A549 (cell line): ENCODE measurements at regions not wholly inside any gene's neighbourhood (a gene's known extent, or its start where the extent isn't known, plus 50 kb on each side); places are given as distances from the start of the nearest gene placed in this dataset.
A peak's percentile ranks its signal among the peaks of the same experiment; 100 is the strongest.

Experiments used
- ATAC-seq, 2 experiments: fragments of 200-7000 bp in 1 of 2; fragments of >200 bp in 1 of 2; cut with Nextera tagmentation in 1 of 2; cut with Tn5 transposase in 1 of 2; 3 replicates each; pipeline versions ENCODE4 v1.8.0 to v1.9.1; 2018 to 2020; ENCODE audit warnings: mild to moderate bottlenecking in 1 of 2, moderate library complexity in 1 of 2
- CTCF ChIA-PET: fragments of 300-600 bp; sonication (Branson Sonifier 250); formaldehyde crosslinking; extraction: SDS; loops from one replicate; lab custom pipeline; 2021; ENCODE audit warnings: antibody characterized with exemption, inconsistent platforms; lab: Yijun Ruan, JAX
- POLR2A ChIA-PET: fragments of 350-600 bp; formaldehyde crosslinking; extraction: SDS; loops from one replicate; lab custom pipeline; 2021; ENCODE audit warnings: antibody characterized with exemption, inconsistent platforms; lab: Yijun Ruan, JAX
- DNase-seq, 2 experiments: peaks; one replicate each; pipeline versions ENCODE4 v3.0.0 to v3.0.0-alpha.2; 2011 to 2016; ENCODE audit warnings: low read depth in 1 of 2, low spot score in 1 of 2
- FAIRE-seq: peaks from 2 replicates; lab custom pipeline; 2011; peaks lifted over from hg19 to GRCh38; lab: Jason Lieb, UNC
- H3K27ac ChIP-seq, 2 experiments: fragments of >200 bp; sonication (Bioruptor Twin); formaldehyde crosslinking; 3 replicates each; pipeline ENCODE4 v1.5.1; 2016 to 2017
- H3K4me1 ChIP-seq: fragments of >200 bp; sonication (Bioruptor Twin); formaldehyde crosslinking; 3 replicates; pipeline ENCODE4 v1.6.1; 2016
- H3K4me2 ChIP-seq: fragments of >200 bp; sonication (Bioruptor Twin); formaldehyde crosslinking; 3 replicates; pipeline ENCODE4 v1.6.1; 2016
- H3K4me3 ChIP-seq: fragments of >200 bp; sonication (Bioruptor Twin); formaldehyde crosslinking; 3 replicates; pipeline ENCODE4 v1.5.1; 2016
- H3K9me3 ChIP-seq: fragments of >200 bp; sonication (Bioruptor Twin); formaldehyde crosslinking; 3 replicates; pipeline ENCODE4 v1.6.1; 2016
- FOSL2 ChIP-seq, 2 experiments: fragments of 450-650 bp in 1 of 2; fragments of >200 bp in 1 of 2; sonication (Bioruptor Twin) in 1 of 2; formaldehyde crosslinking; IDR thresholded peaks; 2 replicates each; pipeline versions ENCODE4 v1.5.0 to v1.6.1; 2016 to 2020; ENCODE audit warnings: mild to moderate bottlenecking in 1 of 2, moderate library complexity in 1 of 2
- GATA3 ChIP-seq: IDR thresholded peaks from 2 replicates; pipeline ENCODE4 v1.6.1; 2012; ENCODE audit warnings: borderline replicate concordance
- HES2 ChIP-seq: fragments of >200 bp; sonication (Bioruptor Twin); formaldehyde crosslinking; IDR thresholded peaks from 2 replicates; pipeline ENCODE4 v1.6.1; 2016
- HEYL ChIP-seq: fragments of 250-450 bp; sonication (Bioruptor Pico); IDR thresholded peaks from 2 replicates; pipeline ENCODE4 v1.8.0; 2021; ENCODE audit warnings: mild to moderate bottlenecking, moderate library complexity
- MAFK ChIP-seq: fragments of 450-650 bp; IDR thresholded peaks from 2 replicates; pipeline ENCODE4 v1.6.1; 2014; ENCODE audit not compliant: partially characterized antibody
- MAX ChIP-seq: IDR thresholded peaks from 2 replicates; pipeline ENCODE4 v1.6.1; 2012
- MYC ChIP-seq: IDR thresholded peaks from 2 replicates; pipeline ENCODE4 v1.6.1; 2012; ENCODE audit warnings: mild to moderate bottlenecking, inconsistent platforms, low read length, improper control_type of control experiment, borderline replicate concordance
- NFE2L2 ChIP-seq: fragments of 150-350 bp; conservative IDR thresholded peaks from 2 replicates; pipeline ENCODE4 v1.6.1; 2014; ENCODE audit warnings: low read length
- NR3C1 ChIP-seq: fragments of >200 bp; sonication (Bioruptor Twin); formaldehyde crosslinking; IDR thresholded peaks from 3 replicates; pipeline ENCODE4 v1.6.1; 2017
- POLR2AphosphoS2 ChIP-seq: conservative IDR thresholded peaks from 2 replicates; pipeline ENCODE4 v1.6.1; 2012; ENCODE audit warnings: low read length, improper control_type of control experiment, inconsistent platforms
- RAD21 ChIP-seq, 2 experiments: fragments of >200 bp in 1 of 2; sonication (Bioruptor Twin) in 1 of 2; formaldehyde crosslinking in 1 of 2; IDR thresholded peaks in 1 of 2; conservative IDR thresholded peaks in 1 of 2; 2 replicates in 1 of 2; 3 replicates in 1 of 2; pipeline ENCODE4 v1.6.1; 2012 to 2018; ENCODE audit warnings: inconsistent platforms in 1 of 2
- RARB ChIP-seq: fragments of 250-450 bp; sonication (Bioruptor Pico); IDR thresholded peaks from 2 replicates; pipeline ENCODE4 v1.8.0; 2021; ENCODE audit warnings: mild to moderate bottlenecking, moderate library complexity
- RCOR1 ChIP-seq: fragments of 150-350 bp; IDR thresholded peaks from 2 replicates; pipeline ENCODE4 v1.6.1; 2014; ENCODE audit warnings: antibody characterized with exemption, low read length, low read depth
- SMC3 ChIP-seq: fragments of >200 bp; sonication (Bioruptor Twin); formaldehyde crosslinking; IDR thresholded peaks from 3 replicates; pipeline ENCODE4 v1.6.1; 2018; ENCODE audit warnings: inconsistent platforms
- ZC3H11A ChIP-seq: fragments of 450-650 bp; IDR thresholded peaks from 2 replicates; pipeline ENCODE4 v1.6.1; 2014; ENCODE audit warnings: antibody characterized with exemption, mild to moderate bottlenecking
- ZFP36 ChIP-seq: fragments of 450-650 bp; IDR thresholded peaks from 2 replicates; pipeline ENCODE4 v1.6.1; 2014; ENCODE audit warnings: borderline replicate concordance; ENCODE audit not compliant: partially characterized antibody
- WGBS: methylation state at CpG from one replicate; pipeline ENCODE4 v1.1.6; 2017; ENCODE audit errors: missing lambda C conversion rate; 5-methylcytosine and 5-hydroxymethylcytosine counted together
- TF ChIP-seq, protein P1 (sequence below): fragments of 250-450 bp; sonication (Bioruptor Pico); IDR thresholded peaks from 2 replicates; pipeline ENCODE4 v1.5.0; 2020; ENCODE audit warnings: low read depth, mild to moderate bottlenecking, moderate library complexity
- TF ChIP-seq, protein P2 (sequence below): fragments of 200-600 bp; sonication (generic); IDR thresholded peaks from 2 replicates; pipeline ENCODE4 v1.6.1; 2016; ENCODE audit warnings: antibody characterized with exemption, mild to moderate bottlenecking, moderate library complexity

GRCh38 chr2:234202601-234203000, 152.1 kb downstream of the SPP2 start:
- POLR2A ChIA-PET, result interaction anchor here (1.0 to 1.4 kb wide), 5 partner anchors 39 to 295 kb away, joined by 3 to 9 read pairs (median 6); partner anchors contain the start of gene ARL4C
- ATAC-seq (no peak), FAIRE-seq (no peak), DNase-seq (no peak)
- WGBS, result 52% methylated on average over 2 of the region's 2 CpGs
- Histone ChIP-seq H3K4me1 (peaks cover 36% of the 10 kb centered on the region), H3K4me2 (peak overlapping the region; percentile 78), H3K9me3 (peaks cover 17% of the 10 kb centered on the region), H3K4me3 (0 out of 3 replicates have a peak overlapping the region, but pooled peaks have one; percentile 1), H3K27ac (peak overlapping the region; percentile 89 to 98)
- CTCF ChIA-PET, result interaction anchor here (0.8 to 3.7 kb wide), 6 partner anchors 8 to 298 kb away, joined by 3 to 15 read pairs (median 7); no protein-coding TSS in a partner anchor
- TF ChIP-seq ZC3H11A (peak; percentile 96), FOSL2 (IDR thresholded peaks at IDR 0.05) (no peak), FOSL2 (CRISPR knock-in tag; IDR thresholded peaks at IDR 0.05) (no peak)

DNA sequence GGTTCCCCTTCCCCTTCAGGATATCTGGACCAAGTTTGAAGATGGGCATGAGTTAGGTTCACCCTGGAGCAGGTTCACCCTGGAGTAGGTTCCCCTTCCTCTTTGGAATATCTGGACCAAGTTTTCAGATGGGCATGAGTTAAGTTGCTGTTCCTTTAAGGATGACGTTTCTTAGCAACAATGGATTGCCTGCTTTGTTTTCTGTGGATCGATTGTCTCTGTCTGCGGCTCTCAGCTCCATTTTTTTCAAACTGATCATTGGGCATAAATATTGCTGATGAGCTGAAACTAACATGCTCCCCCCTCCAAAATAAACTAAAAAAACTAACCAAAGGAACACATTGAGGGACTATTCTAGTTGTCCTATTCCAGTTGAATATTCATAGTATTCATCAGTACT, 149.5 kb downstream of the SPP2 start:
- POLR2A ChIA-PET, result no interaction called here
- ATAC-seq (no peak), FAIRE-seq (no peak), DNase-seq (no peak)
- Histone ChIP-seq H3K4me1 (peaks cover 29% of the 10 kb centered on the region), H3K4me3 (no peak overlapping the region), H3K4me2 (no peak overlapping the region), H3K9me3 (no peaks in the 10 kb centered on the region), H3K27ac (peak overlapping the region; percentile 43 to 68; a peak in 5 of 6 replicates)
- CTCF ChIA-PET, result interaction anchor here (0.6 to 1.6 kb wide), 4 partner anchors 10 to 223 kb away, joined by 3 to 6 read pairs (median 4); no protein-coding TSS in a partner anchor
- WGBS, result 61% methylated on average over 3 of the region's 3 CpGs
- TF ChIP-seq FOSL2 (IDR thresholded peaks at IDR 0.05) (no peak), FOSL2 (CRISPR knock-in tag; IDR thresholded peaks at IDR 0.05) (no peak), HES2 (no peak), ZFP36 (no peak), NFE2L2 (no peak), NR3C1 (no peak), RAD21 (conservative IDR thresholded peaks at IDR 0.05 in 1 of 2, IDR thresholded peaks at IDR 0.05 in 1 of 2) (no peak), SMC3 (no peak), POLR2AphosphoS2 (no peak), RARB (CRISPR knock-in tag) (no peak), ZC3H11A (no peak), RCOR1 (no peak), MAX (no peak), MAFK (no peak), GATA3 (no peak)
- TF ChIP-seq, protein P1, sequence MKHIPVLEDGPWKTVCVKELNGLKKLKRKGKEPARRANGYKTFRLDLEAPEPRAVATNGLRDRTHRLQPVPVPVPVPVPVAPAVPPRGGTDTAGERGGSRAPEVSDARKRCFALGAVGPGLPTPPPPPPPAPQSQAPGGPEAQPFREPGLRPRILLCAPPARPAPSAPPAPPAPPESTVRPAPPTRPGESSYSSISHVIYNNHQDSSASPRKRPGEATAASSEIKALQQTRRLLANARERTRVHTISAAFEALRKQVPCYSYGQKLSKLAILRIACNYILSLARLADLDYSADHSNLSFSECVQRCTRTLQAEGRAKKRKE (CRISPR knock-in tag), result no peak
- TF ChIP-seq, protein P2, sequence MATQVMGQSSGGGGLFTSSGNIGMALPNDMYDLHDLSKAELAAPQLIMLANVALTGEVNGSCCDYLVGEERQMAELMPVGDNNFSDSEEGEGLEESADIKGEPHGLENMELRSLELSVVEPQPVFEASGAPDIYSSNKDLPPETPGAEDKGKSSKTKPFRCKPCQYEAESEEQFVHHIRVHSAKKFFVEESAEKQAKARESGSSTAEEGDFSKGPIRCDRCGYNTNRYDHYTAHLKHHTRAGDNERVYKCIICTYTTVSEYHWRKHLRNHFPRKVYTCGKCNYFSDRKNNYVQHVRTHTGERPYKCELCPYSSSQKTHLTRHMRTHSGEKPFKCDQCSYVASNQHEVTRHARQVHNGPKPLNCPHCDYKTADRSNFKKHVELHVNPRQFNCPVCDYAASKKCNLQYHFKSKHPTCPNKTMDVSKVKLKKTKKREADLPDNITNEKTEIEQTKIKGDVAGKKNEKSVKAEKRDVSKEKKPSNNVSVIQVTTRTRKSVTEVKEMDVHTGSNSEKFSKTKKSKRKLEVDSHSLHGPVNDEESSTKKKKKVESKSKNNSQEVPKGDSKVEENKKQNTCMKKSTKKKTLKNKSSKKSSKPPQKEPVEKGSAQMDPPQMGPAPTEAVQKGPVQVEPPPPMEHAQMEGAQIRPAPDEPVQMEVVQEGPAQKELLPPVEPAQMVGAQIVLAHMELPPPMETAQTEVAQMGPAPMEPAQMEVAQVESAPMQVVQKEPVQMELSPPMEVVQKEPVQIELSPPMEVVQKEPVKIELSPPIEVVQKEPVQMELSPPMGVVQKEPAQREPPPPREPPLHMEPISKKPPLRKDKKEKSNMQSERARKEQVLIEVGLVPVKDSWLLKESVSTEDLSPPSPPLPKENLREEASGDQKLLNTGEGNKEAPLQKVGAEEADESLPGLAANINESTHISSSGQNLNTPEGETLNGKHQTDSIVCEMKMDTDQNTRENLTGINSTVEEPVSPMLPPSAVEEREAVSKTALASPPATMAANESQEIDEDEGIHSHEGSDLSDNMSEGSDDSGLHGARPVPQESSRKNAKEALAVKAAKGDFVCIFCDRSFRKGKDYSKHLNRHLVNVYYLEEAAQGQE, result no peak
- TF ChIP-seq, all 56 proteins: peak for 0

GRCh38 chr2:234198976-234199375, 148.5 kb downstream of the SPP2 start:
- Histone ChIP-seq H3K27ac (peak overlapping the region; percentile 2 to 60; a peak in 3 of 6 replicates), H3K4me3 (no peak overlapping the region), H3K4me2 (no peak overlapping the region), H3K4me1 (peaks cover 31% of the 10 kb centered on the region), H3K9me3 (no peaks in the 10 kb centered on the region)
- ATAC-seq (no peak), DNase-seq (no peak), FAIRE-seq (no peak)
- ChIA-PET POLR2A (no interaction called here), CTCF (interaction anchor here (0.7 to 1.6 kb wide), 5 partner anchors 20 to 518 kb away, joined by 3 to 6 read pairs (median 3); partner anchors contain the start of gene ARL4C)
- TF ChIP-seq POLR2AphosphoS2, result no peak
- no peak for TF ChIP-seq HEYL
- no peak for TF ChIP-seq MYC
- no peak for TF ChIP-seq GATA3
- no peak for TF ChIP-seq MAX
- TF ChIP-seq, protein P2, result no peak
- no peak for TF ChIP-seq HES2
- TF ChIP-seq NR3C1, result no peak
- 95% methylated on average over 4 of the region's 4 CpGs for WGBS
